DND-41 (cell line): ENCODE measurements at regions not wholly inside any gene's neighbourhood (a gene's known extent, or its start where the extent isn't known, plus 50 kb on each side); places are given as distances from the start of the nearest gene placed in this dataset.

Source experiments
- CTCF ChIP-seq: IDR thresholded peaks from 2 replicates; pipeline ENCODE4 v1.5.1; 2012; ENCODE audit warnings: borderline replicate concordance, low read length, moderate library complexity, mild to moderate bottlenecking; ENCODE audit not compliant: poor library complexity, severe bottlenecking; ENCODE audit errors: extremely low read depth
- EZH2 ChIP-seq: IDR thresholded peaks from 3 replicates; pipeline ENCODE4 v1.6.1; 2012; ENCODE audit warnings: borderline replicate concordance, low read depth, mild to moderate bottlenecking, moderate library complexity, low read length, inconsistent platforms; ENCODE audit not compliant: severe bottlenecking

DNA sequence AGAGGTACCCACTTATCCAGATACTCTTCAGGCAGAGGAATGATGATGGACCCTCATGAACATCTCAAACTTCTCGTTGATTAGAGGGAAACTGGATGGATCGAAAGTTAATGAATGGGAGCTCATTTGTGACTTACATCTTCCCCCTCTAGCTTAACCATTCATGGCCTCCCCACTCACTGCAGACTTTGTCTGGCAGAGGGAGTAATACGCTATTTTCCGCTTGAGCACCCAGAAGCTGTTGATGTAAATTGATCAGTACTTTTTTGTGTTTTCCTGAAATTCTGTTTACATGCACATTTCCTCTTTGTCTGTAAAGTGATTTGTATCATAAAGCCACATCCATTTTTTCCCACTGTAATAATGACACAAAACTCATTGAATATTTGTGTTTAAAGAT, 239.1 kb upstream of the RBFOX1 start:
- no peak for TF ChIP-seq CTCF
- no peak for TF ChIP-seq EZH2
